Activated CD8-positive, alpha-beta memory T cell treated with anti-CD3 and anti-CD28 coated beads for 36 hours (primary cell): ENCODE measurements at regions not wholly inside any gene's neighbourhood (a gene's known extent, or its start where the extent isn't known, plus 50 kb on each side); places are given as distances from the start of the nearest gene placed in this dataset.
"Not testable (repeated sequence)": the region's sequence is repeated elsewhere in the genome, so short reads cannot be mapped to it uniquely, and the experiment has no call there.

Source experiments
- CTCF ChIA-PET: fragments of 350-600 bp; sonication (Branson Sonifier 250); formaldehyde crosslinking; loops from one replicate; lab custom pipeline; 2021; ENCODE audit warnings: antibody characterized with exemption; lab: Charles Lee
- POLR2A ChIA-PET: fragments of 350-600 bp; sonication (Branson Sonifier 250); formaldehyde crosslinking; loops from one replicate; lab custom pipeline; 2021; ENCODE audit warnings: antibody characterized with exemption; lab: Charles Lee

DNA sequence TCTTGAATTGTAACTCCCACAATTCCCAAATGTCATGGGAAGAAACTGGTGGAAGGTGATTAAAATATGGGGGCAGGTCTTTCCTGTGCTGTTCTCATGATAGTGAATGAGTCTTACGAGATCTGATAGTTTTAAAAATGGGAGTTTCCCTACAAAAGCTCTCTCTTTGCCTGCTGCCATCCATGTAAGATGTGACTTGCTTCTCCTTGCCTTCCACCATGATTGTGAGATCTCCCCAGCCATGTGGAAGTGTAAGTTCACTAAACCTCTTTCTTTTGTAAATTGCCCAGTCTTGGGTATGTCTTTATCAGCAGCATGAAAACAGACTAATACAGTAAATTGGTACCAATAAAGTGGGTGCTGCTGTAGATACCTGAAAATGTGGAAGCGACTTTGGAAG, 245.0 kb downstream of the PTGER3 start:
- POLR2A ChIA-PET, CTCF ChIA-PET: not testable (repeated sequence)

DNA sequence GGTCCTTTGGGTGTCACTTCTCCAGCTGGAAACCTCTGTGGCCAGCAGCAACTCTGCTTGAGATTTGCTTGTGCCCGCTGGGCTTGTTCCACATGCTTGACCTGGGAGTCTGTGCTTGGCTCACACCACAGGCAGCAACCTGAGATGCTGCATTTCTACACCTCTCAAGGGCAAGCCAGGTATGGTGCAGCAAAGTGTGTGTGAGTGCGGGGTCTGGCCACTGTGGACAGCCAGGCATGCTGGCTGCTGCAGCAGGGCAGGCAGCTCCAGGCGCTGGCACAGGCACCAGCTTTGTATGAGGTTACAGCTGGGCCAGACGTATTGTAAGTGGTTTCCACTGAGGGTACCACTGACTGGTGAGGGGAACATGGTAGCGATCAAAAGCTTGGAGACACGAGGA, 242.0 kb downstream of the PTGER3 start:
- POLR2A ChIA-PET = no interaction called here
- CTCF ChIA-PET = no interaction called here

DNA sequence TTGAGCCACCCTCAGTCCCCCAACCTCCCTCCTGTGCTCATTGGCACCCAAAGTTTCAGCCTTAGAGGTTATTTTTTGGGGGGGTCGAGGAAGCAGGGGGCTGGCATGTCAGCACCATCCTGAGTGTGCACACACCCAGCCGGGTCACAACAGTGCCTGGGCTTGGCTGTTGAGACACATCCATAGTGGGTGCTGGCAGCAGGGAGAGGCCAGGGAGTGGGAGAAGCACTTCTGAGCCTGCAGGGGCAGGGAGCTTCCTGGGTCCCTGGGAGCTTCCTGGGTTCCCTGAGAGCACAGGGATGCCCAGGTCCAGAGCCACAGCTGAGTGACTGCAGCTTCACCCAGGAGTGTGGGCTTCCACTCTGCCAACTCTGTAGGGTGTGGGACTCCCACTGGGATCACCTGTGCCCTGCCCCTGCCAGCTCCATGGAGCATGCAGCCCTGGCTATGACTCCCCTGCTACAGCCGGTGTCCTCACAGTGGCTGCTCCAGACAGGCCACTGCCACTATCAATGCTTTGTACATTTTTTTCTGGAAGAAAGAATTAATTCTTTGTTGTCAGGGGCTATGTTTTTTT, 240.4 kb downstream of the PTGER3 start:
- ChIA-PET POLR2A (no interaction called here), CTCF (no interaction called here)

DNA sequence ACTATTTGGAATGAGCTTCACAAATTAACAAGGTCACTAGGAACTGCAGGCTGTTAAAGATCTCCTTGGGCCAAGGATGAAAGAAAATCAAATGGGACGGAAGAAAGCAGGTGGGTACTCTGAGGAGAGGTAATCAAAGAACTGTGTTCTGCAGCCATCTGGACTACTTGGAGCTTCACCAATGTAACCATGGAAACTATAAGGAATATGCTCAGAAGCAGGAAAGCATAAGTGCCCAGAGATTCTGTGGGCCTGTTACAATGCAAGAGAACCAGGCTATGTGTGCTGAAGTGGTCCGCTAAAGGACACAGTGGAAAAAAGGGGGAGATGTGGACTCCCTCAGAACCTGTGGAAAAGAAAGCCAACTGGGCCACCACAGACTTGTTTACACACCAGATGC, 238.5 kb downstream of the PTGER3 start:
- ChIA-PET POLR2A (no interaction called here), CTCF (no interaction called here)

DNA sequence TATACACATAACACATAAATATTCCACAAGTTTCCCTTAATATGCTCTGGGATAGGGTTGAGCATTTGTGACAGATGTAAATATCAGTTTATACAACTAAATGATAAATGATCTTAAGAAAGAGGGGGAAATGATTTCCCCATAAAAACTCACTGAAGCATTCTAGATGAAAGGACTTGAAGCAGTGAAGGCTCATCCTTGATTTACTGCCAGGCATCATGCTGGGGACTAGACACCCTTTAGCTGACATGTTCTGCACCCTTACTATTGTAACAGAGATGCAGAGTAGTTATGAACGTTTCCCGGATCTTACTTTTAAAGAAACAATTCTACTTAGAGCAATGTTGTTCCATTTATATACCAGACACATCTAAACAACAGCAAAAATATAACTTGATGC, 235.8 kb downstream of the PTGER3 start:
- ChIA-PET POLR2A (no interaction called here), CTCF (no interaction called here)

DNA sequence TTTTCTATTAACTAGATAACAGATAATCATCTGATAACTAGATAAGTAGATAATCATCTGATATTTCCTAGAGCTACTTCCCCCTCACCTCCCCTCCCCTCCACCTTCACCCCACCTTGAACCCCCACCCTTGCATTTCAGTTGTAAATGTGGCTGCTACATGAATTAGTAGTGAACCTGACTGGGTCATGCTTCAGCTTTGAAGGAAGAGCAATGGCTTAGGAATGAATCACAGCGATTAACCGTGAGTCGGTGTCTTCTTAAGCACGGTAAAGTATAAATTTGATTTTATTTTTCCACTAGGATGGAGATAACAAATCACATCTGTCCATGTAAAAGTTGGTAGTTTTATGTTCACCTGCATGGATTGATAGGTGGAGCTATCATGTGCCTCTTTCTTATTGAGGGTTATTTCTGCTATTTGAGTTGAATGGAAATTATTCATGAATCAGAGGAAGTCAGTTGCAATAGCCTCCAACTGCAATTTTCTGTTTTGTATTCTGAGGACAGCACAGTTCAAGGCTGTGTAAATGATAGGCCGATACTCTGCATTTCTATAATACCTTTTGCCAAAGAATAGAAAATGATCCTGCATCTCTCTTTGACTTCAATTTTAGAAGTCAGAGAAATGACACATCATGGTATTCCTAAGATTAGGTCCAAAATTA, 235.0 kb downstream of the PTGER3 start:
- ChIA-PET POLR2A (no interaction called here), CTCF (no interaction called here)

DNA sequence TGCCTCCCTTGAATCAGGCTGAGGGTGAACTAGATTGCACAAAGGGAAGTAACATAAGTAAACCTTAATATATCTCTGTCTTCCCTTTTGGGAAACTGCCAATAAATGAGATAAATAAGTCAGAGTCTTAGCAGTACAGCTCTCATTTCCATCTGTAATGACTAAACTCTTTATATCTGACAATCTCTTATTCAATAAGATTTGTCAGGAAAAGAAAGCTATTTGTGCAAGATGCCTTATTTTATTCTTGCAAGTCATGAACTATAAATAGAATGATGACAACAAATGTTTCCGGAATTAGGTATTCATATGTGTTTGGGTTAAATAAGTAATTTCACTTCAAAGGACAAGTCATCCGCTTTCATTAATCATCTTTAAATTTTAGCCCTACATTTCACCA, 229.2 kb downstream of the PTGER3 start:
- CTCF ChIA-PET = no interaction called here
- POLR2A ChIA-PET = no interaction called here

DNA sequence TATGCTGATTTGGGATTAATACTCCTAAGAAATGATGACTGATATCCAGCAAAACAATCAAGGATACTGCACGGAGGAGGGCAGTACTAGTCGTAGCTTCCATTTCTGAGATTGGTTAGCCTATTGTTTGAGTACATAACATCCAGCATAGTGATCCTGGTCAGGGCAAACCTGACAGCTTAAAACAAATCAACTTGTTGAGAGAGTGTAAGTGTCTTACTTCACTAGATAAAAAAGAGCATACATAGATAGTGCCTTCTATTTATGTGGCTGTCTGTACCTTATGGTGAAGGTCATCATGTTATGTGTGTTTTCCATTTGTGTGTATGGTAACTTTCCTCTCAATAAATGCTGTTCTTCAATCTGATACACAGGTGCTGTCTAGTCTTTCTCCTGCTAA, 228.4 kb downstream of the PTGER3 start:
- CTCF ChIA-PET = no interaction called here
- POLR2A ChIA-PET = no interaction called here

DNA sequence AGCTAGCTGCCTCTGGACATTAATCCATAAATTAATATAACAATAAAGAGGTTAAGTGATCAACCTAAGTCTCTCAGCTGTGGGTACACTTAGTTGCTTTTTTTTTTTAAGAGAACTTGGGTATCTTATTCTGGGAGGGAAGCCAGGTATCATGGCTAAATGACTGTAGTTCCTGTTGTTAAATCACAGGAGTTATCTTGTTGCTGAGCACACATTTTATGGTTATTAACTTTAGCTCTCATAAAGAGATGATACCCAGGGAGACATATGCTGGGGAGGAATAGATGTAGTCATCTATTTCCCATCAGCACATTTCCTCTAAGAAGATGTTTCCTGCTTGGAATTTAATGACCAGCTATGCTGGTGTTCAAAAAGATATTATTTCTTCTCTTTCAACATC, 227.8 kb downstream of the PTGER3 start:
- POLR2A ChIA-PET = no interaction called here

DNA sequence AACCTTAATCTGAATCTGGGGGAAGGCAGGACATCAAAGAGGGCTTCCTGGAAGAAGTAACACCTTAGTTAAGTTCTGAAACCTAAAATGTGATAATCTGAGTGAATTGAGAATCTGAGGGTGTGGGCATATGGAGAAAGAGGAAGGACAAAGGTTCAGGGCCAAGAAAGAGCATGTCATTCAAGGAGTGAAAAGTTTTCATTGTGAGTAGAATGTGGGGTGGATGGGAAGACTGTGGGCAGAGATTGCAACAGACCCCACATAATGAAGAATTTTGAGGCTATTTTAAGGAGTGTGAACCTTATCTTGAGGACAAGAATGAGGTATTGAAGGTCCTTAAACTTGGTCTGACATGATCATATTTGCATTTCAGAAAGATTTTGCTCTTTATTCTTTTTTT, 227.2 kb downstream of the PTGER3 start:
- CTCF ChIA-PET = no interaction called here
- POLR2A ChIA-PET = no interaction called here

More for the DNA sequence above, 227.8 kb downstream of the PTGER3 start:
- CTCF ChIA-PET = no interaction called here

DNA sequence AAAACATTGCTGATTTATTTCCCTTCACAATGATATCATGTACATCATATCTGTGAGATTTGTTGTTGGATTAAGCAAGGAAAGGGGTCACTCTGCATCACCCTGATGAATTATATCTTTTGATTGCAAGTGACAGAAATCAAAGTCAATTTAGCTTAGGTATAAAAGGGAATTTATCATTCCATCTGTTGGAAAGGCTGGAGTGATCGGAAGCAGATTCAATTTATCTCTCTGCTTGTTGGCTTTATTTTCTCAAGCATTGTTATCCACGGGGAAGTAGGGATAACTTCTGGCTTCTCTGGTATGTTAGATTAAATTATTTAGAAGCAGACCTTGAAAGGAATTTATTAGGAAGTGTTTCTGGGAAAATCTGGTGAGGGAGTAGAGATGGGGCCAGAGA, 226.6 kb downstream of the PTGER3 start:
- CTCF ChIA-PET = no interaction called here
- POLR2A ChIA-PET = no interaction called here

DNA sequence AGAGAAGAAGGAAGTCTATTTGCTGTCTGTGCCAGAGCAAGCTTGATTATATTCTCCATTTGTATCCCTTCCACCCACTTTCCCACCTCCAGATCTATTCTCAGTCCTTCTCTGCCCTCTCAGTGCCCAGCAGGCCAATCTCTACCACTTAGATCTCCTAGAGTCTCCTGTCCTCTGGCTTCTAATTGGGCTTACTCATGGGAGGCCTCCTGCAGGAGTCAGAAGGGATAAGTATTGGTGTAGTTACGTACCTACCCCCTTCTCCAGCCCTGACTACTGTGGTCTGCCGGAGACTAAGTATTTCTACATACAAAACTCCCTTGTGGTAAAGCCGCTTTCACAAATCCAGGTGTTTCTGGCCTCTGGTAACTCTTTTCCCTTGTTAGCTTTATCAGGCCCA, 221.2 kb downstream of the PTGER3 start:
- POLR2A ChIA-PET = no interaction called here
- CTCF ChIA-PET = no interaction called here

DNA sequence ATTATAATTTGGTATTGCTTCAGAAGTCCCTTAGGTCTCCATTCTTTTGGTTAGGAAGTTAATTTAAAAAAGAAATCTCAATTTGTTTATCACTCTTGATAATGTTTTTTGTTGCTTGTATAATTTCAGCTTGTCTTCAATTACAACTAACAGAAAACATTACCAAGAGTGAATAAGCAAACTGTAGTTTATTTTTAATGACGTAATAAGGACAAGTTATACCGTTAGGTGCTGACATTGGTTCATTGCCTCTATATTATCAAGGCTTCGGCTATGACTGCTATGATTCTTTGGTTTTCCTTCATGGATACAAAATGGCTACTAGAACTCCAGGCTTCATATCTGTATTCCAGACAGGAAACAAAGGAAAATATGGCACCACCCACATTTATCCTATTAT, 220.6 kb downstream of the PTGER3 start:
- POLR2A ChIA-PET = no interaction called here

DNA sequence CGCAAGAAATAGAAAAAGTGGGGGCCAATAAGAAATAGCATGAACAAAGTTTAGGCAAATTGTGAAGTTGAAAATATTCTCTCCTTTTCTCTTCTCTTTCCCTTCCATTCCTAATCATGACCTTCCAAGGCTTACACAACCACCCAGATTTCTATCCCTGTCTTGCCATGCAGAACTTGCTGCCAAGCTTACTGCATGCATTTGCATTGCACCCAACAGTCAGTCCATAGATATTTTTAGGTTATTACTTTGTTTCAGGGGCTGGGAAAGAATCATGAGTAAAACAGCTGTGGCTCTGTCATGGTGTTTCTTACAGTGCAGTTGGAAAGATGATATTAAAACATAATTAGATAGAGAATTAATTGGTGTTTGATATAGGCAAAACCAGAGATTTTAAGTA, 219.4 kb downstream of the PTGER3 start:
- ChIA-PET POLR2A (no interaction called here), CTCF (no interaction called here)

More for the DNA sequence above, 220.6 kb downstream of the PTGER3 start:
- CTCF ChIA-PET = no interaction called here

DNA sequence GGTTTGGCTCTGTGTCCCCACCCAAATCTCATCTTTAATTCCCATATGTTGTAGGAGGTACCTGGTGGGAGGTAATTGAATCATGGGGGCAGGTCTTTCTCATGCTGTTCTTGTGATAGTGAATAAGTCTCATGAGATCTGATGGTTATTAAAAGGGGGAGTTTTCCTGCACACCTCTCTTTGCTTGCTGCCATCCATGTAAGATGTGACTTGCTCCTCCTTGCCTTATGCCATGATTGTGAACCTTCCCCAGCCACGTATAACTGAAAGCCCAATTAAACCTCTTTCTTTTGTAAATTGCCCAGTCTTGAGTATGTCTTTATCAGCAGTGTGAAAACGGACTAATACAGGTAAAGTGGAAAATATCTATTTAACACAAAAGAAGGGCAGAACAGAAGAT, 213.3 kb downstream of the PTGER3 start:
- POLR2A ChIA-PET, CTCF ChIA-PET: not testable (repeated sequence)

DNA sequence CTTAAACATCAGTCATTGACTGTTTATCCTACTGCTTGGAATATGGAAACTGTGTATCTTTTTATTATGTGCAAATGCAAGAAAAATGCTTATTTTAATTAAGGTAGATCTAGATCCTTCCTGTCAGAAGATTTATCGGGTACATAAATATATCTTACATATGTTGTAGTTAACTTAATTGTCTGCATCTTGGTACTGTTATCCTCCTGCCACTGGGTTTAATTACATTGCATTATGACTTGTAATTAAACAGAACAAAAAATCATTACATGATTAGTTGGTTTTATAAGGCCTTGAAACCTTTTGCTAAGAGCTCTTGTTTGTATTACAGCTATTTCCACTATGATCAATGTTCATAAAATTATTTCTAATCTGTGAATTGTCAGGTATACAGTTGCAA, 211.2 kb downstream of the PTGER3 start:
- ChIA-PET CTCF (interaction anchor here (0.7 kb wide), 1 partner anchor 179 kb away, joined by 3 read pairs; no protein-coding TSS in a partner anchor), POLR2A (no interaction called here)

DNA sequence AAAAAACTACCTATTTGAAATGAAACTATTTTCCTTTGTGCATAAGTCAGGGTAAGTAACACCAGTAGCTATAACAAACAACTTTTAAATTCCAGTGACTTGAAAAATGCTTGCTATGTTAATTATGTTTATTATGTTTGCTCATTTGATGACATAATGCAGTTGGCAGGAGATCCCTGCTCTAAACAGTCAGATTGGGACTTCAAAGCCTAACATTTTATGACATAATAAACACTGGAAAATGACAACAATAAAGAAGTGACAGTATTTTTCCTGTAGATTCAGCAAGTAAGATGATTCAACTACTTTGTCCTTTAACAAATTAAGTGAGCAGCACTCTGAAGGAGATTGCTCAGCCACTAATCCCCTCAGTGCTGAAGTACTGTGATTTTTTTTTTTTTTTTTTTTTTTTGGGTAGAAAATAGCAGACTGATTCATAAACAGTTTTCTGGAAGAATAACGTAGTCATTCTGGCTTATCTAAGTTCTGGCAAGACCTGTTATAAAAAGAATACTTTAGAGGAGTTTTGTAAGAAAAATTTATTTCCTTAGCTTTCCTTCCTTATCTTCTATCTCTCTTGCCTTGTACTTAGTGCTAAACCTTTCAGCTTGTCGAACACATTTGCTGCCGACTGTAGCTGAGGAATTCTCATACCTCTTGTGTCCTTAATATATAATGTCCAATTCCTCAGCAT, 207.2 kb downstream of the PTGER3 start:
- POLR2A ChIA-PET = no interaction called here
- CTCF ChIA-PET = no interaction called here

DNA sequence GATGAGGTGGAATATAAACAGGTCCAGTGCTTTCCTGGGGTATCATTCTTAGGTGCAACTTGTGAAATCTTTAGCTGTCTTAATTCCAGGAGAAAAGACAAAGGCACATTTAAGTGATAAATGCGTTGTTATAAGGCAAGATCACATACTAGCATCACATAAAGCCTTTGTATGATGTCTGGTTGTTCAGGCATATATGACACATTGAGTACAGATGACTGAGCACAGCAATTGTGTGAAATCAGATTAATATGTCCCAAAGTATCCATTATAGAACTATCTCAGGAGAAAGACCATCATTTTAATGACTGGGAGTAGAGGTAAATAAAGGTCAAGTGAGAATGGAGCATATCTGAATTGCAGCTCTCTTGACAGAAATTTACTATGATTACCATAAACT, 205.1 kb downstream of the PTGER3 start:
- ChIA-PET CTCF (no interaction called here), POLR2A (no interaction called here)

DNA sequence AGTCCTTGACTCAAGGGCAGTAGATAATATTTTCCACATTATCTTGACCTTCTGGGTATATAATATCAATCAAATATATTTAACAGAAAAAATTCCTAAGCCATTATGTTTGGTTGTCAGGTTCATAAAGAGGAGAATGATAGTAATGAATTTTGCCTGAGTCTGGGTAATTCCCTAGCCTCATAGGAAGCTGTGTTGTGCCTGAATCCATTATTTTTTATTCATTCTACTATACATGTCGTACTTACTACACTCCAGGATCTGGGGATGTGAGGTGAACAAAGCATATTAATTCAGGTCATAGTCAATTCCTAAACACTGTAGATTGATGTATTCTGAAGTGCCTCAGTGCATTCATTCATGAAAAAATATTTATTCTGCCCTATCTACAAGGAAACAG, 204.2 kb downstream of the PTGER3 start:
- ChIA-PET POLR2A (no interaction called here), CTCF (no interaction called here)

DNA sequence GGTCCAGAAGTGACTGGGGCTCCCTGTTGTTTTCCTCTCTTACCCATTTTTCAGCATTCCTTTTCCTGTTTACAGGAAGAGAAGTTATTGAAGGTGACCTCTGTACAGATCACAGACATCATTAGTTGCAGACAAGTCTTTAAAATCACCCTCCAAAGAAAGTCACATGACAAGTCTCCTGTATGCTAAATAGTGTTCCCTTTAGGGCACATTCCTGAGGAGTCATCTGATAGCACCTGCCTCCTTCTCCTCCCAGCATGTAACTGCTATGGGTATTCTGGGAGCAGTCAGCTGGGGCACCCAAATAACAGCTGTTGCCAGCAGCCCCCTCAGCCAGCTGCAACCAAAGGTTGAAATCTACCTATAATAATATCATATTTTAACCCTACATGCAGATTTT, 200.6 kb downstream of the PTGER3 start:
- CTCF ChIA-PET = no interaction called here
- POLR2A ChIA-PET = no interaction called here

DNA sequence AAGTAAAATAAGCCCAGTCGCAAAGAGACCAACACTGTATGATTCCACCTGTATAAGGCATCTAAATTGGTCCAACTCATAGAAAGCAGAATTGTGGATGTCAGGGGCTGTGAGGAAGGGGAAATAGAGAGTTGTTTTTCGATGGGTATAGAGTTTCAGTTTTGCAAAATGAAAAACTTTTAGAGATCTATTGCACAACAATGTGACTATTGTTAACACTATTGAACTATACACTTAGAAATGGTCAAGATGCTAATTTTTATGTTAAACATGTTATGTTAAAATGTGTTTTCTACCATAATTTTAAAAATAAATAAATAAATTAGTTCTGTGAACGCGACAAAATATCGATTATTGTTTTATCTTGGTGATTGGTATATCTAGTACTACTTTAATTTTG, 192.4 kb downstream of the PTGER3 start:
- CTCF ChIA-PET = no interaction called here
- POLR2A ChIA-PET = no interaction called here
